Panc1 (cell line): ENCODE measurements at regions not wholly inside any gene's neighbourhood (a gene's known extent, or its start where the extent isn't known, plus 50 kb on each side); places are given as distances from the start of the nearest gene placed in this dataset.

ENCODE experiments used
- POLR2AphosphoS5 ChIP-seq: IDR thresholded peaks from 2 replicates; pipeline ENCODE4 v1.6.1; 2012; ENCODE audit warnings: mild to moderate bottlenecking, low read depth, low read length, moderate library complexity
- SIN3A ChIP-seq: IDR thresholded peaks from 2 replicates; pipeline ENCODE4 v1.6.1; 2012; ENCODE audit warnings: low read depth, mild to moderate bottlenecking, low read length, moderate library complexity, borderline replicate concordance; ENCODE audit not compliant: insufficient read depth
- TCF7L2 ChIP-seq: IDR thresholded peaks from 2 replicates; pipeline ENCODE4 v1.6.1; 2011; ENCODE audit warnings: mild to moderate bottlenecking, low read depth, low read length, inconsistent platforms
- TF ChIP-seq, protein P1 (sequence below): fragments of 450-650 bp; IDR thresholded peaks from 2 replicates; pipeline ENCODE4 v1.5.1; 2017; ENCODE audit warnings: mild to moderate bottlenecking
- TF ChIP-seq, protein P2 (sequence below), 2 experiments: IDR thresholded peaks; 2 replicates each; pipeline ENCODE4 v1.6.1; 2011 to 2012; ENCODE audit warnings: low read depth in 2 of 2, control low read depth in 1 of 2, low read length in 1 of 2, mild to moderate bottlenecking in 1 of 2, moderate library complexity in 1 of 2; ENCODE audit not compliant: insufficient read depth in 1 of 2

DNA sequence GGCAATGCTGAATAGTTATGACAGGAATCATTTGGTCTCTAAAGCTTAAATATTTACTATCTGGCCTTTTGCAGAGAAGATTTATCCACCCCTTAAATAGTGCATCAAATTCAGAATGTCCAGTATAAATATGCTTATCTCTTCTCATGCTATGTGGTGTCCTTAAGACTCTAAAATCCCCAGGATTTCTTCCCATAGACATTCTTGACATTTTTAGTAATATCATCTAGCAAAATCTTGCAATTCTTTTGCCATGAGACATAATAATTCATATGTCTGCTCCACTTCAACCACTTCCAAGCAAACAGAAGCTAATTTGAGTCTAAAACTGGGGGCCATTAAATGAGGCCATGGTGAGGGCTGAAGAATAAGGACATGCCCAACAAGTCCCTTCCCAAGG is 1923.4 kb upstream of the CDH9 start:
- TF ChIP-seq SIN3A (no peak), POLR2AphosphoS5 (no peak), TCF7L2 (no peak)
- TF ChIP-seq, protein P1, sequence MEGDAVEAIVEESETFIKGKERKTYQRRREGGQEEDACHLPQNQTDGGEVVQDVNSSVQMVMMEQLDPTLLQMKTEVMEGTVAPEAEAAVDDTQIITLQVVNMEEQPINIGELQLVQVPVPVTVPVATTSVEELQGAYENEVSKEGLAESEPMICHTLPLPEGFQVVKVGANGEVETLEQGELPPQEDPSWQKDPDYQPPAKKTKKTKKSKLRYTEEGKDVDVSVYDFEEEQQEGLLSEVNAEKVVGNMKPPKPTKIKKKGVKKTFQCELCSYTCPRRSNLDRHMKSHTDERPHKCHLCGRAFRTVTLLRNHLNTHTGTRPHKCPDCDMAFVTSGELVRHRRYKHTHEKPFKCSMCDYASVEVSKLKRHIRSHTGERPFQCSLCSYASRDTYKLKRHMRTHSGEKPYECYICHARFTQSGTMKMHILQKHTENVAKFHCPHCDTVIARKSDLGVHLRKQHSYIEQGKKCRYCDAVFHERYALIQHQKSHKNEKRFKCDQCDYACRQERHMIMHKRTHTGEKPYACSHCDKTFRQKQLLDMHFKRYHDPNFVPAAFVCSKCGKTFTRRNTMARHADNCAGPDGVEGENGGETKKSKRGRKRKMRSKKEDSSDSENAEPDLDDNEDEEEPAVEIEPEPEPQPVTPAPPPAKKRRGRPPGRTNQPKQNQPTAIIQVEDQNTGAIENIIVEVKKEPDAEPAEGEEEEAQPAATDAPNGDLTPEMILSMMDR: no peak
- TF ChIP-seq, protein P2, sequence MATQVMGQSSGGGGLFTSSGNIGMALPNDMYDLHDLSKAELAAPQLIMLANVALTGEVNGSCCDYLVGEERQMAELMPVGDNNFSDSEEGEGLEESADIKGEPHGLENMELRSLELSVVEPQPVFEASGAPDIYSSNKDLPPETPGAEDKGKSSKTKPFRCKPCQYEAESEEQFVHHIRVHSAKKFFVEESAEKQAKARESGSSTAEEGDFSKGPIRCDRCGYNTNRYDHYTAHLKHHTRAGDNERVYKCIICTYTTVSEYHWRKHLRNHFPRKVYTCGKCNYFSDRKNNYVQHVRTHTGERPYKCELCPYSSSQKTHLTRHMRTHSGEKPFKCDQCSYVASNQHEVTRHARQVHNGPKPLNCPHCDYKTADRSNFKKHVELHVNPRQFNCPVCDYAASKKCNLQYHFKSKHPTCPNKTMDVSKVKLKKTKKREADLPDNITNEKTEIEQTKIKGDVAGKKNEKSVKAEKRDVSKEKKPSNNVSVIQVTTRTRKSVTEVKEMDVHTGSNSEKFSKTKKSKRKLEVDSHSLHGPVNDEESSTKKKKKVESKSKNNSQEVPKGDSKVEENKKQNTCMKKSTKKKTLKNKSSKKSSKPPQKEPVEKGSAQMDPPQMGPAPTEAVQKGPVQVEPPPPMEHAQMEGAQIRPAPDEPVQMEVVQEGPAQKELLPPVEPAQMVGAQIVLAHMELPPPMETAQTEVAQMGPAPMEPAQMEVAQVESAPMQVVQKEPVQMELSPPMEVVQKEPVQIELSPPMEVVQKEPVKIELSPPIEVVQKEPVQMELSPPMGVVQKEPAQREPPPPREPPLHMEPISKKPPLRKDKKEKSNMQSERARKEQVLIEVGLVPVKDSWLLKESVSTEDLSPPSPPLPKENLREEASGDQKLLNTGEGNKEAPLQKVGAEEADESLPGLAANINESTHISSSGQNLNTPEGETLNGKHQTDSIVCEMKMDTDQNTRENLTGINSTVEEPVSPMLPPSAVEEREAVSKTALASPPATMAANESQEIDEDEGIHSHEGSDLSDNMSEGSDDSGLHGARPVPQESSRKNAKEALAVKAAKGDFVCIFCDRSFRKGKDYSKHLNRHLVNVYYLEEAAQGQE (IDR thresholded peaks at IDR 0.05; ENCODE audit: insufficient read depth in 1 of 2, low read depth in 2 of 2, low read length in 1 of 2): no peak
